HUES48 (cell line): ENCODE measurements at regions not wholly inside any gene's neighbourhood (a gene's known extent, or its start where the extent isn't known, plus 50 kb on each side); places are given as distances from the start of the nearest gene placed in this dataset.

Experiments
- H3K27ac ChIP-seq: one replicate; pipeline ENCODE4 v1.7.0; 2013; ENCODE audit warnings: low read depth, low read length, inconsistent platforms
- H3K27me3 ChIP-seq: 2 replicates; pipeline ENCODE4 v1.6.1; 2013; ENCODE audit warnings: mild to moderate bottlenecking, low read length; ENCODE audit not compliant: control insufficient read depth, insufficient read depth
- H3K36me3 ChIP-seq: 2 replicates; pipeline ENCODE4 v1.6.1; 2013; ENCODE audit warnings: low read length; ENCODE audit not compliant: control insufficient read depth, insufficient read depth
- H3K4me1 ChIP-seq: 2 replicates; pipeline ENCODE4 v1.6.1; 2013; ENCODE audit warnings: mild to moderate bottlenecking, low read length; ENCODE audit not compliant: control insufficient read depth, insufficient read depth
- H3K4me3 ChIP-seq: 2 replicates; pipeline ENCODE4 v1.5.1; 2013; ENCODE audit warnings: mild to moderate bottlenecking, low read depth, low read length
- H3K9ac ChIP-seq: 2 replicates; pipeline ENCODE4 v1.6.1; 2013; ENCODE audit warnings: mild to moderate bottlenecking, low read depth, low read length, moderate library complexity
- H3K9me3 ChIP-seq: 2 replicates; pipeline ENCODE4 v1.6.1; 2013; ENCODE audit warnings: low read length; ENCODE audit not compliant: control insufficient read depth, insufficient read depth

DNA sequence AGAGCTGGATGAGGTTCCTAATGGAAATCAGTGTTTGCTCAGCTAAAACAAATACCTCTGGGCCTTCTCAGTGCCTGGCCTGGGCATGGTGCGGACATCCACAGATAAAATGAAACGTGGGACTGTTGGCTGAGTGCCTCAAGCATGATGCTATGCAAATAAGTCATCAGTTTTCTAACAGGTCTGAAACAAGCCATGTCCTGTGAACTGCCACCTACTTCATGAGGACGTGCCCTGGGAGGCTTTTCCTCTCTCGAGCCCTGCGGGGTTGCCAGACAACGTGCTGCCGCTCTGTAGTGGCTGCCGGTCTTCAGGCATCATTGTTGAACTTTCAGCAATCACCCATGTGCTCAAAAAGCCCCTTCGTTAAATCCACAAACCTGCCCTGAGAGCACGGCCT lies 240.4 kb upstream of the IRX2 start:
- H3K27me3 ChIP-seq: no peaks in the 10 kb centered on the region
- H3K4me3 ChIP-seq: no peak overlapping the region
- H3K4me1 ChIP-seq: no peaks in the 10 kb centered on the region
- no peaks in the 10 kb centered on the region for H3K9me3 ChIP-seq
- H3K9ac ChIP-seq: no peak overlapping the region
- H3K36me3 ChIP-seq: no peaks in the 10 kb centered on the region
- no peak overlapping the region for H3K27ac ChIP-seq

DNA sequence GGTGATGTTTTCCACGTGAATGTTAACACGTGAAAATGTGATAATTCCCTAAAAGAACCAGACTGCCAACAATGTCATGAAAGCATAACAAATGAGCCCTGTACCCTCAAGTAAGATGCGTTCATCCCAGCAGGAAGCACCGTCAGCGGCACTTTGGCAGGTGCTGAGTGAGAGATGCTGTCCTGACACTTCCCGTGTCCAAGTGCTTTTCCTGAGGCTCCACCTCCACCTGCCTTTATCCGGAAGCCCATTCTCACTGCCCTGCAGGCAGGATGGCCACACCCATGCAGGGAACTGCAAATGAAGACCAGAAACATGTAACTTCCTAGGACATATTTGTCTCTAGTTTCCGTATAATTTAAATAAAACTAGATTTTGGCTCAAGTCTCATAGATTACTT lies 238.0 kb upstream of the IRX2 start:
- Histone ChIP-seq H3K27me3 (no peaks in the 10 kb centered on the region), H3K27ac (no peak overlapping the region), H3K4me3 (no peak overlapping the region), H3K9ac (no peak overlapping the region), H3K9me3 (no peaks in the 10 kb centered on the region), H3K4me1 (no peaks in the 10 kb centered on the region), H3K36me3 (no peaks in the 10 kb centered on the region)

DNA sequence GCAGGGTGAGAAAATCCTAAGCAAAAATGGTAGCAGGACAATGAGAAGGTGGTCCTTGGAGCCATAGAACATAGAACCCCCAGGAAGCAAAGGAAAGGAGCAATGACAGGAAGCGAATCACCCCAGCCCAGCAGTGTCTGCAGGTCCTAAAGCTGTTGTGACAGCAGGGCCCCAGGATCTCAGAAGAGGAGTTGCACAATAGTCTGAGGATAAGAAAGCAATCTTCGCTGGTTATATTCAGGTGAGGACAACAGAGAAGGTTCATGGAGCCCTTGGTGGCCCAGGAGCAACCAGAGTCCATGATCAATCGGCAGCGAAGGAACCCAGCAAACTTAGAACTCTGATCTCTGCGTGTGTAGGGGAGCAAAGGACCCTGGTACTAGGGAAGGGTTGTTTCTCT lies 234.8 kb upstream of the IRX2 start:
- H3K27ac ChIP-seq: no peak overlapping the region
- no peak overlapping the region for H3K9ac ChIP-seq
- H3K4me1 ChIP-seq: no peaks in the 10 kb centered on the region
- H3K9me3 ChIP-seq: no peaks in the 10 kb centered on the region
- no peak overlapping the region for H3K4me3 ChIP-seq
- no peaks in the 10 kb centered on the region for H3K36me3 ChIP-seq
- no peaks in the 10 kb centered on the region for H3K27me3 ChIP-seq

DNA sequence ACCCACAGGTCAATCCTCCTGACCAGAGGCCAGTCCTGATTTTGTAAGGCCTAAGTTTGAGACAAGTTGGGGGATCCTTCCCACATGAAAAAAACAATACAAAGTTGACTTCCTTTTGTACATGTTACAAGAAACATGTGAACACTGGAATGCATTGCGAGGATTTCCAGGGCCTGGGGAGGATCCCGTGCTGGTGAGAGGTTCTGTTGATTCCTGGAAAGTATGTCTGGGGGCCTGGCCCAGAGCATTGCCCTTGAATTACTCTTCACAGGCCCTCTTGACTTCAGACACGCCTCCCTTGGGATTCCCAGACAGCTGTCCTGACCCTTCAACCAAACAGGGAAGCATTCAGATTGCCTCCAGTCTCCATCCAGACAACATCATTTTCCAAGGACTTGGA lies 234.2 kb upstream of the IRX2 start:
- H3K27ac ChIP-seq: no peak overlapping the region
- H3K4me1 ChIP-seq: no peaks in the 10 kb centered on the region
- no peaks in the 10 kb centered on the region for H3K27me3 ChIP-seq
- H3K36me3 ChIP-seq: no peaks in the 10 kb centered on the region
- no peak overlapping the region for H3K4me3 ChIP-seq
- H3K9ac ChIP-seq: no peak overlapping the region
- no peaks in the 10 kb centered on the region for H3K9me3 ChIP-seq

DNA sequence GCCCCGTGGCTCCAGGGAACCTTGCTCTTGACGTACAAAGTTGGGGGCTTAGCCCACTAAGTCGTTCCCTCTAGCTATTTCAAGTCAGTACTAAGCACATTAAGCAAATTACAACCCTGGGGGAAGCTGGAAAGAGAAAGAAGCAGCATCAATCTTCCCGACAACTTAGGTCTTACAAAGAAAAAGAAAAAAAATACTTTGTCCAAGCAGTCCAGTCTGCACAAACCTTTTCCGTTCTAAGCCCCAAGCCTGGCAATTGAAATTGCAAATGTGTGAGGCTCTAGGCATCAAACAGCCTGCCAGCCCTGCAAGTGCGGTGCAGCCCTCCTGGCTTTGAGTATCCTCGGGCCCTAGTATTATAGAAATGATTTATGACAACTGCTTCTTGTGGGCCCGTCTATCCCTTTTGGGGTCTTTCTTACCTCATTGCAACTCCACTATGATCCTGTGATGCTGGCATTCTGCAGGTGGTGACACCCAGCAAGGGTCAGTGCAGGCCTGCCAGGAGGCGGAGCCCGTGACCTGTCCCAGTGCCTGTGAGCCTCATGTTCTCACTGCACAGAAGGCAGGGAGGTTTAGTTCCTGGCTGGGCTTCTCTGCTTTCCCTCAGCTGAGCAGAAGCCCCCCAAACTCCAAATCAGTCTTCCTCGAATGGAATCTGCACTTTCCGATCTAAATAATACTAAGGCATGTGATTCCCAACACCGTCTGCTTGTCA lies 232.3 kb upstream of the IRX2 start:
- Histone ChIP-seq H3K27me3 (no peaks in the 10 kb centered on the region), H3K9ac (no peak overlapping the region), H3K36me3 (no peaks in the 10 kb centered on the region), H3K4me3 (no peak overlapping the region), H3K27ac (no peak overlapping the region), H3K9me3 (no peaks in the 10 kb centered on the region), H3K4me1 (no peaks in the 10 kb centered on the region)

DNA sequence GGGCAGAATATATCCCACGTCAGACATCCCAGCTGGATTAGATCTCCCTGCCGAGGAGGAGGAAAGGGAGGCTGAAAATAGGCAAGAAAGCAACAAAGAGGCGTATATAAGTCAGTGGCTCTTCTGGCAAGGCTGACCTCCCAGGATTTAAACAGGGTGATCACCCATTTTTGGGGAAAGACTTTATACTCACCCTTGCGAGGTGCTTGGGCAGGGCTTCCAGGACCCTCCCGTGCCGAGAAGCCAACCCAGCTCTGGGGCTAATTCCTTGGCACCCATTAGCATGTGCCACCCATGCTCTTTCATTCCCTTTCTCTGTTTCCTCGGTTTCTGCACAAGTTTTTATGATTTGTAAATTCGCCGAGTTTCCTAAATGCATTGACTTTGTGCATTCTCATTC lies 230.2 kb upstream of the IRX2 start:
- Histone ChIP-seq H3K27ac (no peak overlapping the region), H3K9me3 (no peaks in the 10 kb centered on the region), H3K9ac (no peak overlapping the region), H3K36me3 (no peaks in the 10 kb centered on the region), H3K4me3 (no peak overlapping the region), H3K27me3 (no peaks in the 10 kb centered on the region), H3K4me1 (no peaks in the 10 kb centered on the region; the same call in 1 of the 2 replicates)

DNA sequence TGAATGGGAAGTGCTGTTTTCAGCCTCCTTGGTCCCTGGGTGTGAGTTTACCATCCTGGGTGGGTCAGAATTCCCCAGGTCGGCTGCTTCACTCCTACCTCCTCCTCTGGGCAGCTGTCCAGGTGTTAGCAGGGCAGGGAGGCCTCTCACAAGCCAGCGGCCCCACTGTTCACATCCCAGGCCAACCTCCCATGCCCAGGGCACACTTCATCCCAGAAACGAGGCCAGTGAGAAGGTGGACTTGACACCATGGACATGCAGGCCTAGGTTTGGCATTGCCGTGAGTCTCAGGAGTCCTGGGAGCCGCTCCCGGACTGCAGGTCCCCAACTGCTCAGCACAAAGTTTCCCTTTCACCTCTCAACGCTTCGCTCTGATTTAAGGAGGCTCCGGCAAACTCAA lies 229.6 kb upstream of the IRX2 start:
- no peaks in the 10 kb centered on the region for H3K9me3 ChIP-seq
- no peaks in the 10 kb centered on the region; the same call in 1 of the 2 replicates for H3K4me1 ChIP-seq
- H3K36me3 ChIP-seq: no peaks in the 10 kb centered on the region
- H3K27ac ChIP-seq: no peak overlapping the region
- H3K9ac ChIP-seq: no peak overlapping the region
- no peak overlapping the region for H3K4me3 ChIP-seq
- no peaks in the 10 kb centered on the region for H3K27me3 ChIP-seq

DNA sequence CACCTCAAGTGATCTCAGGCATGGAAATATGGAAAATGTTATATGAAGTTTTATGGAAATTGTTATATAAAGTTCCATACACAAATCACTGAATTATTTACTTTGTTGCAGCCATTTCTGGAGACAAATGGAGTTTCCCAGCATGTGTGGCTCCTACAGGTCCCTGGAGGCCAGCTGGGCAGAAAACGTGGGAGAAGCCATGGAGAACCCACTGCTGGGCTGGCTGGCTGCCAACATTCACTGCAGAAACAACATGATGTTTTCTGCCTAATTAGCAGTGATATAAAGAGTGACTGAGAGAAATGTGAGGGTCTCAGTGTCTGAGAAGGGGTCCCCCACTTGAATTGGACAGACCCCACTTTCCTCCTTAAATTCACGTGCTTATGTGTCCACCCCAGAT lies 208.8 kb upstream of the IRX2 start:
- Histone ChIP-seq H3K4me1 (no peaks in the 10 kb centered on the region), H3K27me3 (no peaks in the 10 kb centered on the region), H3K27ac (no peak overlapping the region), H3K4me3 (no peak overlapping the region), H3K9ac (no peak overlapping the region), H3K36me3 (no peaks in the 10 kb centered on the region), H3K9me3 (peaks cover 7% of the 10 kb centered on the region; the same call in 1 of the 2 replicates)

DNA sequence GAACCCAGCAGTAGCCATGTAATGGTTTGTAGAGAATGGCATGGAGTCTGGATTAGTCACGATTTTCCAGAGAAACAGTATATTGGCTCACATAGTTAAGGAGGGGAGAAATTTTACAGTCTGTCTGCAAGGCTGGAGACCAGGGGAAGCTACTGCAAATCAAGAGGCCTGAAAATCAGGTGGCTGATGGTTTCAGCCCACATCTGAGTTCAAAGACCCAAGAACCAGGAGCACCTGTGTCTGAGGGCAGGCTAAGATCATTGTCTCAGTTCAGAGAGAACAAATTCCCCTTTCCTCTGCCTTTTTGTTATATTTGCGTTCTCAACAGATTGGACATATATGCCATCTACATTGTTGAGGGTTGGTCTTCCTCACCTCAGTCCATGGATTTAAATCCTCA lies 207.5 kb upstream of the IRX2 start:
- H3K9ac ChIP-seq: no peak overlapping the region
- no peaks in the 10 kb centered on the region for H3K4me1 ChIP-seq
- H3K27me3 ChIP-seq: no peaks in the 10 kb centered on the region
- H3K4me3 ChIP-seq: no peak overlapping the region
- H3K9me3 ChIP-seq: peaks cover 7% of the 10 kb centered on the region; the same call in 1 of the 2 replicates
- no peak overlapping the region for H3K27ac ChIP-seq
- no peaks in the 10 kb centered on the region for H3K36me3 ChIP-seq

DNA sequence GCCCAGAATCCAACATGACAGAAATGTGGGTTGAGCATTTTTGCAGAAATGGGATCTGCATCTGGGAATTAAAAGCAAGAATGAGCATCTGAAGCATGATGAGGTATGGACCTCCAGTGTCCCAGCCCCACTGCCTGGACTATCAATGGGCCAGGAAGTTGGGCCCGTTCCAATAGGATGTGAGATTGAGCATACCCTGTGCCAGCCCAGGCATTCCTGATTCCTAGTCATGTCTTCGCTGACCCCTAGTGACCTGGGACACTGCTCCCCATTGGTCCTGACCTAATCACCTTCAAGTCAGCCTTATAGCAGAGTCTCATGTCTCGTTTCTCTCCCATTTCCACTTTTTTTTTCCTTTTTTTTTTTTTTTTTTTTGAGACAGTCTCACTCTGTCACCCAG lies 197.4 kb upstream of the IRX2 start:
- no peaks in the 10 kb centered on the region for H3K27me3 ChIP-seq
- no peaks in the 10 kb centered on the region for H3K9me3 ChIP-seq
- no peak overlapping the region for H3K9ac ChIP-seq
- no peak overlapping the region for H3K4me3 ChIP-seq
- no peak overlapping the region for H3K27ac ChIP-seq
- H3K4me1 ChIP-seq: no peaks in the 10 kb centered on the region
- H3K36me3 ChIP-seq: no peaks in the 10 kb centered on the region

DNA sequence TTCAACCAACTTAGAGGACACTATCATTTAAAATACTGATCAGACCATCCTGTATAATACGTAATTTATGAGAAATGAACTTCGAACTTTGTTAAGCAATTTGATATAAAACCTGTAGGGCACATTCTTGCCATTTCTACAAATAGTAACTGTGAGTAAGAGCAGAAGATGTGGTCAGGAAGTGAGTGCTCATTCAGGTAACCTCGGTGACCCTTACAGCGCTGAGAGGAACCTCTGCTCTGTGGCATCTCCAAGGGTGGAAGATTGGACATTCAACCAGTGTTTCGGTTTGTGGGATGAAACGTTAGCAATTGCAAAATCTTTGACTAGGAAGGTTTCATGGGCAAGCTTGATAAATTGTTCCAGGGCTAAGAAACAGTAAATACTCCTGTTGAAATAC lies 194.8 kb upstream of the IRX2 start:
- no peak overlapping the region for H3K27ac ChIP-seq

More for the DNA sequence above, 194.8 kb upstream of the IRX2 start:
- Histone ChIP-seq H3K9me3 (peaks cover 3% of the 10 kb centered on the region; the same call in 1 of the 2 replicates), H3K9ac (no peak overlapping the region), H3K4me3 (no peak overlapping the region), H3K4me1 (no peaks in the 10 kb centered on the region), H3K36me3 (no peaks in the 10 kb centered on the region), H3K27me3 (no peaks in the 10 kb centered on the region)
